SW480 (cell line): ENCODE measurements at regions not wholly inside any gene's neighbourhood (a gene's known extent, or its start where the extent isn't known, plus 50 kb on each side); places are given as distances from the start of the nearest gene placed in this dataset.
A peak's percentile ranks its signal among the peaks of the same experiment; 100 is the strongest.
"Not testable (repeated sequence)": the region's sequence is repeated elsewhere in the genome, so short reads cannot be mapped to it uniquely, and the experiment has no call there.

ENCODE experiments used
- DNase-seq: peaks from one replicate; pipeline ENCODE4 v3.0.0-alpha.2; 2016; ENCODE audit warnings: low spot score

DNA sequence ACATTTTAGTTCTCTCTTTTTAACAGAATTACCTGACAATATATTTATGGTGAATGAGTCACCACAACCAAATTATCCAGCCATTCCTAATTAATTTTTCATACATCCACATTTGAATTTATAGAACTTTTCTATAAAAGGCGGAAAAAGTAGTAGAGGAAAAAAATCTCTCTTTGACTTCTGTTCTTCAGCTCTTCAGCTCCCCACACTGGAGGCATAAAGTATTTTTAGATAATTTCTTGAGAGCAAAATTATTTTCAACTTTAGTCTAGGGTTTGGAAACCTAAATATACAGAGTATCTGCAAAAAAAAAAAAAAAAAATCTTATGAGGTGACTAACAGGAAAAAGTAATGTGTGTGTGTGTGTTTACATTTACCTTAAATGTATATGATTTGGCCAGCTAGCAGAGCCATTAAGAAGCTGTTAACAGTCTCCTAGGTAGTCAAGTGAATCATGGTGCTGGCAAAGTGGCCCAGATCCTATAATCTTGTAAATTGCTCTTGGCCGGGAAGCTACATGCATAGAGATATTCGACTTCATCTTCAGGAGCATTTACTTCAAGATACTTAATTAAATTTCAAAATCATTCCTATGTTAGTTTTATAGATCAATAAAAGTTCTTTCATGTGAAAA, 383.1 kb upstream of the STEAP1 start:
- no peak for DNase-seq

DNA sequence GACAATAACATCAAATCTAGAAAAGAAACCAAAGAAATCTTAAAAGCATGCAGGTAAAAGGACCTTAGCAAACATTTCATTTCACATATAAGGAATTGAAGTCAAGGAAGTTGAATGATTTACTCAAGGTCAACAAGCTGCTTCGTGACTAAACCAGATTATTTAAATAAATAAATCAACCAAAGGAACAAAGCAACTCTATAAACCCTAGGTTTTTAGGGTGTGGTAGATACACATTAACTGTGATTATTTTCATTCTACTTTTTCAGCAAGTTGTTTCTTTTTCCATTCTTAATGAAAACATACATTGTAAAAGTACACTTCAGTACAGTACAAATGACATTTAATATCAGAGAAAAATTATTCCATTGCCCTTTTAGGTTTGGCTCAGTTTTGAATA, 382.0 kb upstream of the STEAP1 start:
- DNase-seq: no peak

DNA sequence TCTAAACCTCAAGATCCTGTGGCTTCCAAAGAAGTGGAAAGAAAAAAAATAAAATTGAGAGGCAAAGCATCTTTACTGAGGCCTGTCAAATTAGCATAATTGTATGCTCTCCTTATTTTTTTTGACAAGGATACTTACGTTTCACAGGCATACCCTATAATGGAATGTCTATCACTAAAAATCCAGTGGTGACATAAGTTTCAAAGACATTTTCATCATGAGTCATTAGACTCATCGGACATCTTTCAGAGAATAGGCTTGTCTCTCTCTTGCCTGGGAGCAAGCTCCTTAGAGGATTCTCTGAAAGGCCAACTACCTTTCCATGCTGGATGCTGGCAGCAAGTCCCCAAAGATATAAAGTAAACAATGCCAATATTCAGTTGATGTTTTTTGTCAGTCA, 380.7 kb upstream of the STEAP1 start:
- no peak for DNase-seq

DNA sequence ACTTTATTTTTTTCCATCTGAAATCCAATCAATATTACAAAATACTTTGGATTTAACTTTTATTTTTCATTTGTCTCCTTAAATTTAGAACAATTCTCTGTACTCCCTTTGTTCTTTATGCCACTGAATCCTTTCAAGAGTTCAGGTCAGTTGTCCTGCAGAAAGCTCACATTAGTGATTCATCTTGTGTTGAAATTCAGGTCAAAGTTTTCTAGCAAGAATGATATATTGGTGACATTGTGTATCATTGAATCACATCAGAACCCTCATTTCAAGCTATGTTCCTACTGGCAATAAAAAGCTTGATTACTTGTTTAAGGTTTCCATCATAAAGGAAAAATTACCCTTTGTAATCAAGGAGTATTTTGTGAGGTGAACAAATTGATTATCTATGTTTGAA, 378.8 kb upstream of the STEAP1 start:
- no peak for DNase-seq

DNA sequence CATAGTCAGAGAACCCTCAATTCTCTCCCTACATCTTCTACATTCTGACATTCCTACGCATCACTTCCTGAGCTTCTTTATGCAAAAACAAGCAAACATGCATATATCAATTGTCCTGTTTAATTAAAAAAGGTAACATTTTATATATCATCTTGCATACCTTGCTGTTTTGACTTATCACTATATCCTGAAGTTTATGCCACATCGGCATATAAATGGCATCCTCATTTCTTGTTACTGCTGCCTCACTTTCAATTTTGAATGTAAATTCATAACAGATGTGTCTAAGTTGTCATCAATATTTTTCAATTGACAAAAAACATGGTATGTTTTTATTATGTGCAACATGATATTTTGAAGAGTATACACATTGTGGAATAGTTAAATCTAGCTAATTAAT, 377.3 kb upstream of the STEAP1 start:
- DNase-seq: no peak

DNA sequence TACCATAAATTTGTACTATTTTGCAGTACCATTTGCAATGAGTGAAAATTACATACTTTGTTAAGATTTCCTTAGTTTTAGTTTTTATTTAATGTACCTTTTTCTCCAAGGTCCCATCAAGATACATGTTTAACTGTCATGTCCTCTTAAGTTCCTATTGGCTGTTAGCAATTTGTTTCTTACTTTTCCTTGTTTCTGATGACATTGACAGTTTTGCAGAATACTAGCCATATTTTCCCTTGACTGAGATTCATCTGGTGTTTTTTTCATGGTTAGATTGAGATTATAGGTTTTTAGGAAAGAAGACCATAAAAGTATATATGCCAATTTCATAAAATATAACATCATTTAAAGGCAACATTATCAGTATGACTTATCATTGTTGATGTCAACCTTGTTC, 376.8 kb upstream of the STEAP1 start:
- no peak for DNase-seq

DNA sequence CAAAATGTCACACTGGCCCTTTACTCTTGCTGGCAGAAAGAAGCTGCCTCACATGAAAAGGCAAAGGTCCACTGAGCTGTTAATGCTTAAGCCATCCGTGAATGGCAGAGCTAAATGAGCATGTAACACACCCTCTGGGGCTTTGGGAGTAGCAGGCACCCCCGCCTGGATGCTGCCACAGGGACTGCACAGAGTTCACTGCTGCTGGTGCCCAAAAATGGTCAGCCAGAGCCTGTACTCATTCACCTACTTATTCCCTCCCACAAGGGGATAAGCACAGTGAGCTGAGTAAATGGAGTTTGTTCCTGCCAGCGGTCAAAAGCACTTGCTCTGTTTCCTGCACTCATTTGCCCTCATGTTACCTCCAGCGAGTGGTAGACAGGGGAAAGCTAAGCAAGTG, 374.0 kb upstream of the STEAP1 start:
- DNase-seq: no peak

DNA sequence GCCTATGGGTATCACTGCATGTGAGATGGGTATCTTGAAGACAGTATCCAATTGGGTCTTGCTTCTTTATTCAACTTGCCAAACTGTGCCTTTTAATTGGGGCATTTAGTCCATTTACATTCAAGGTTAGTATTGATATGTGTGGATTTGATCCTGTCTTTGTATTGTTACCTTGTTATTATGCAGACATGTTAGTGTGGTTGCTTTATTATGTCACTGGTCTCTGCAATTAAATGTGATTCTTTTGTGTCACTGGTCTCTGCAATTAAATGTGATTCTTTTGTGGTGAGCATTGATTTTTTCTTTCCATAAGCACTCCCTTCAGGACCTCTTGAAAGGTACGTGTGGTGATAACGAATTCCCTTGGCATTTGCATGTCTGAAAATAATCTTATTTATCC, 357.8 kb upstream of the STEAP1 start:
- no peak for DNase-seq

DNA sequence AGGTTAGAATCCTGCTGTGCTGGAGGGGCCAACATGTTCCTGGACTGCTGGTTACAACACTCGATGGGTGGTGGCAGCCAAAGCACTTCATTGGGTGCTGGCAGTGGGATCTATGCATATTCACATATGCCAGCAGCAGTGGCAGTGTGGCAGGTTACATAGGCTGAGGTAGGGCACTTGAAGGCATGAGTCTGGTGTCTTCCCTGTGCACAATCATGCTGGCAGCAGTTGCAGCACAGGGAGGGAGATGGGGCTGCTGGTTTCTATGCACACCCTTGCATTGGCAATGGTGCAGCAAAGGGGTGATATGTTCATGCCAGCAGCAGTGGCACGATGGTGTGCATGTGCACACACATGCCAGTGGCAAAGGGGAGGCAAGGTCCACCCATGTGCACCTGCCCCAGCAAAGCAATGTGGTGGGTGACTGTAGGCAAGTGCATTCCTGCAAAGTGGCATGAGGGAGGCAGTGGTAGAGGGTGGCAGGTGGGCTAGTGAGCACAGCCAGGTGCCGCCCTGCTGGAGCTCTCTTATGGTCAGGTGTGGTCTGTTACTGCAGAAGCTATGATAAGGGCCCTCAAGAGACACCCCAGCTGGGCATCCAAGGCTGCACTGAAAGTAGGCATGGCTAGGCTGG, 356.2 kb upstream of the STEAP1 start:
- DNase-seq: no peak

DNA sequence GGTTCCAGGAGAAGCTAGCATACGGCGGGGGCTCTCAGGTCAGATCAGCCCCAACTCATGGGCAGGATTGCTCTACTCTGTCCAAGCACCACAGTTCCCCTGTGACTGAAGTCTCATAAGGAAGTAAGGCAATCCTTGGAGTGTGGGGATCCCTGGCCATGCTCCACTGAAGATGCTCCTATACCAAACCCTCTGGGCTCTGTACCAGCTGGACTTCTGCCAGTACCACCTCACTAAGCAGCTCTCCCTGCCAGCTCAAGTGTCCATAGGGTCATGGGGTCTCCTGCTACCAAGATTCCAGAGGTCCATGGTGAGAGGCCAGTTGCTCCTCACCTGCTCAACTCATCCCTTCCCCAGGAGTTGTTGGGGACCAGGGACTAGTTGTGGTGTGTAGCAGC, 355.7 kb upstream of the STEAP1 start:
- no peak for DNase-seq

DNA sequence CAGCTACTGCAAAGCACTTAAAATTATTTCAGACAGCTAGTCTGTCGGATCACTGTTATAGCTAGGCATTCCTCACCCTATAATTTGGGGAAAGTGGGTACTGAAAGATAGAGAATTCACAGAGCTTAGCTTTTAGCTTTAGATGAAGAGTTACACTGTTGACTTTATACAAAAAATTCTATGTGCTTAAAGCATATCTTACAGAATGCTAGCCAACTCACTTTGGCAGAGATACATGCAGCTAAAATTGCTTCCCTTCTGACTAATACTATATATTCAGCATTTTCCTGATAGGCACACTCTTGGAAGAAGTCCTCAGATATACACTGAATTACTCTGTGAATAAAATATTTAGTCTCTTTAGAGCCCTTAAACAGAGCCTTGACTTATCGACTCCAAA, 353.5 kb upstream of the STEAP1 start:
- no peak for DNase-seq

DNA sequence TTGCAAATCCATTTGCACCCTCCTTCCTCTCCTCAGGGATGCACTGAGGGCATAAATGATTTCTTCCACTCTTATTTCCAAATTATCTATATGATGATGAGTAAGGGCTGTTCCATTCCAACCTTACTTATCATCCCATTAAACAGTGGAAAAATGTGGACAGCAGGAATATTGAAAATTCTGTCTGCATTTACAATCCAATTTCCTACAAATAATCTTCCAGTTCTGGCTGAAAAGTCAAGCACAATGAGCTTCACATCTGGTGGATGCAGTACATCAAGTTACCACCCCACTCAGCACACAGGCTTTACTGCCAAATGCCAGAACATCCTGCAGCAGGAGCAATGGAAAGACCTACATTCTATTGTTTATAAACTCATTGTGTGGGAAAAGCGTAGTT, 345.0 kb upstream of the STEAP1 start:
- no peak for DNase-seq

DNA sequence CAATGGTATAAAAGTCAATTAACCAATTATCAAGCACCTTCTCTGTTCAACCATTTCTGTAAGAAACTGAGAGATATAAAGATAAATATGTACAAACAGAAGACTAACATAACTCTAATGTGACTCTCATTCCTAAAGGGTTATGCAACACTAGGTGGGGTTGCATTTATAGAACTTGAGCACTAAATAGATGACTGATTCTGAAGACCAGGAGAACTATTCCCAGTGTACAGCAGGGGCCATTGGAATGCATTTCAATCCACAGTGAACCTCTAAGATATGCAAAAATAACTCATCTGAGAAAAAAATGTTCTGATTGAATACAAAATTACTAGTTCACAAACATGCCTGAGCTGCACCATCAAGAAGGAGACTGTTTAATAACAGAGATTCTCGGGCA, 341.2 kb upstream of the STEAP1 start:
- DNase-seq: no peak

DNA sequence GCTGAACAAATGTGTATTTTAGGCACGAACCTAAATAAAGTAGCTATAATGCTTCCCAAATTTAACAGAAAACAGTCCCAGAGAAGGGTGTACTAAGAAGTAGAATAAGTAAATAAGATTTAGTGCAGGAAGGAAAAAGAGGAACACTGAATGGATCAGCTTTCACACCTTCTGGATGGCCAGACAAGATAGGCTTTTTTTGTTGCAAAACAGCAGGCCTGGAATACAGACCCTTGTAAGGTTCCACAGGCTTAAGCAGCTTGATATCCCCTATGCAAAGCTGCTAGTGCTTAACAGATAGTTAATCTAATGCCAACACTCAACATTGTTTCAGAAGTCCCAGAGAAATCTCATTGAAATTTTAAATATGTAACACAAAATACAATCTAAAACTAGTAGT, 328.1 kb upstream of the STEAP1 start:
- no peak for DNase-seq

DNA sequence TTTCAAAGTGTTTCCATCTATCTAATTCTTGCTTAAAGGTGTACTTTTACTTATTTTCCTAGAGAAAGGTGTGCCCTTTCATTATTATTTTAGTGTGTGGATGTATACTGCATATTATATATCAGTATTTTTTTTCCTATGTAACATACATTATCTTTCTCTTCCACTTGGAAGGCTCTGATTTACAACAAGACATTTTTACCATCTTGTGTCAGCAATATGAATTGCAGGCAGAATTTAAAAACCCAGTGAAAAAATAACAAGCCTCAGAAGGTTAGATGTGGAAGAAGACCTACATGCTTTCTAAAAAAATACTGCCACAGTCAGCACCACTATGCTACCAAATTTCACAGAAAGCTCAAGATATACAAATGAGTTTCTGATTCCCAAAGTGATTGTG, 327.7 kb upstream of the STEAP1 start:
- peak; percentile 13 for DNase-seq

DNA sequence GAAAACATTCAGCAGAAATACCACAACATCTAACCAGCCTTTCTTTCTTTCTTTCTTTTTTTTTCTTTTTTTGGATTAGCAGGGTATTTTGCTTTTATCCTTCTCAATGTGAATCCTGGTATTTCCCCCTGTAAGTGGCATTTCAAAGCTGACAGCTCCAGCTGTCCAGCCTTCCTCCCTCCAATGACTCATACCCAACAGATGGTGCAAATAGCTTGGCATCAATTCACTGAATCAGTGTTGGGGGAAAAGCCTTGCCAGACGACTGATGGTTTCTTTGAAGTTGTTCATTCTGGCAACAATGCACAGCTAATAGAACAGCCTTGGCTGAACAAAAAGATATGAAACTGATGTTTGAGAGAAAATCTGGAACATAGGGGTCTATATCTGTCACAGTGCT, 316.8 kb upstream of the STEAP1 start:
- DNase-seq: peak; percentile 59

DNA sequence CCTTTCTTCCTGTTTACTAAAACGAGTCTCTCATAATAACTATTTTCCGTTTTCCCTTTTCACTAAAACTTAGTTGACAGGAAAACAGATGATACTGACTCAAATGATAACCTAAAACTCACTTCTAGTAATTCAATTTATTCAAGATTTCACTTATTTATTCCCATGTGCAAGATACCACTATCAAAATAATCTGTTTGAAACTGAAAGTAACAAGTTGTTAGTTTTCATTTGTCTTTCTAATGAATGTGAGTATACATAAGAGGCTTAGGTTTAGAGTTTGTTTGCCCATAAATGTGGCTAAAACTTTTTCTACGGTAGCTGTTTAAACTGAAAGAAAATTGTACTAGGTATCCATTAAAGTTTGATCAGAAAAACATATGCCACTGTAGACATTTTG, 314.9 kb upstream of the STEAP1 start:
- DNase-seq: no peak

DNA sequence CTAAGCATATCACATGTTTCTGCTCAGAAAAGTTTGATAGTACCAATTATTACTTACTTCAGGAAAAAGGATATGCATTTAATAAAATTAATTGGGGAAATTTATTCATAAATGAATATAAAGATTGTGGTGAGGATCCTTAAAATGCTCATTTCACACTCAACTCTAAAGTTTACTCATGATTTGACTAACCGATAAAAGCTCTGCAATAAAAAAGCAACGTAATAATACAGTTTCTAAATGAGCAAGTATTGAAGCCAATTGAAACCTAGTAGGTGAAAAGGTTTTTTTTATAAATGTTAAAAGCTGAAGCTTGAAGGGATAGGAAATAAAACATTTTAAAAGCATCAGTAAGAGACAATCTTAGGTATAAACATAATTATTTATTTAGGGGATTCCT, 308.3 kb upstream of the STEAP1 start:
- DNase-seq: no peak

DNA sequence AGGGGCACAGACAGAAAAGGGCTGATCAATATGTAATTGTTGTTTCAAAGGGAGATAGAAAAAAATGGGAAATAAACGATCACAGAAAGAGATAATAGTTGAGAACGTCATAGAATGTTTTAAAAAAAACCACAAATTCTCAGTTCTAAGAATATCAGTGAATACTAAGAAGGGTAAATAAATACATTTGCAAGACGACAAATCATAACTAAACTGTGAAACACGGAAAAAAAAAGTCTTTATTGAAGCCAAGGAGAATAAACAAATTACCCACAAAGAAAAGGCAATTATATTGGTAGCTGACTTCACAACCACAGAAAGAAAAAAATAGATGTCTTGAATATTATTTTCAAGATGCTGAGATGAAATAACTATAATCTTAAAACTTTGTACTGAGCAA, 305.2 kb upstream of the STEAP1 start:
- no peak for DNase-seq

DNA sequence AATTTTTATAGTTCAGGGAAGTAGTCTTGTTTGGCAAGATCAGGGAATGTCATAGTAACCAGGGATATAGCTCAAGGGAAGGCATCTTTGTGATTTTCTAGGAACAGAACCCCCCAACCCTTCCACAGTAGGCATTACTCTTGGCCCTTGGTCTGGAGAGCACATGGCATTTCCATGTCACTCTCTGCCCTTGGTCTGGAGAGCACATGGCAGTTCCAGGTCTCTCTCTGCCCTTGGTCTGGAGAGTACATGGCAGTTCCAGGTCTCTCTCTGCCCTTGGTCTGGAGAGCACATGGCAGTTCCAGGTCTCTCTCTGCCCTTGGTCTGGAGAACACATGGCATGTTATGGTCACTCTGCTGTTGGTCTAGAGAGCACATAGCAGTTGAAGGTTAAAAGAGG, 297.2 kb upstream of the STEAP1 start:
- not testable (repeated sequence) for DNase-seq

DNA sequence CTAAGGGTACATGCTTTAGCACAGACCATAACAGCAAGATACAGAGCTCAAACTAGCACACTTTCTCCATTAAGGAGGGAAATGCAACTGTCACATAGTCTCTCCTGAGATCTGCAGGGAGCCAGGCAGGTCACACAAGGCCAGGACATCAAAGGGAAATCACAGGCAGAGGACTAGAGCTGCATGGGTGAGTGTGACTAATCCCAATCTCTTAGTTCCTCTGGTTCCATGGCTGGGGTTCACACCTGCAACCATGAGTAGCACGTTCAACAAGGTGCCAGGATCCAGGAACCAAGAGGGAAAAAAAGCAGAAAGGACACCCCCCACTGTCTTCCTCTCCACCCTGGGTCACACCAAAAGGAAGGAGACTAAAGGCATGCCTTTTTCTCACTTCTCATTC, 296.5 kb upstream of the STEAP1 start:
- no peak for DNase-seq

DNA sequence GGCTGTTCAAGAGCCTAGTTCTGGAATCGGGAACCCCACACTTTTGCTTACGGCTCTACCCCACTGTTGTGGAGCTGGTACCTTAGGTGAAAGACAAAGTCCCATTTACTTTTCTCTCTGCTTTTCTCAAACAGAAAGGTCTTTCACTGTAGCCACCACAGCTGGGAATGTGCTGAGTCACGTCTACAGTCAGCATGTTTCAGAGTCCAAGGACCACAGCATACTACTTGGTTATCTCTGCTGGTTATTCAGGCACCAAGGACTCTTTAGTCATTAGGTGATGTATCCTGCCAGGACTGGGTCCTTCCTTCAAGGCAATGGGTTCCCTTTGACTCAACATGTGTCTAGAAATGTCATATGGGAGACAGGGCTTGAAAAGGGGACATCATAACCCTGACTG, 266.8 kb upstream of the STEAP1 start:
- DNase-seq: no peak

DNA sequence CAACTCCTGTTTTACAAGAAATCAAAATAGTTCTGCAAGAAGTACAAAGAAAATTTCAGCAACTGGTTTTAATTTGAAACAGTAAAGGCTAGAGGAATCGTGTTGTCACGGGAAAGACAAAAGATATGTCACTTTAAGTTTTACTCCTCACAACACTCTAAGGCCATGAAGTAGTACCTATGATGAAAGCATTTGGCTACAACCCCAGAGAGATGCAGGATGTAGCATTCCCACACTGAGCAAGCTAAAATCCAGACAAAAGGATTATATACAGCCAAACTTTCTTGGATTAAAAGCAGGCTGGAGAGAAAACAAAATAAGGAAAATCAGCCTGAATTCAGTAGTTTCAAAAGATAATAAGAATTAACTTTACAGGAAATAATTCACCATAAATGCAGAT, 245.5 kb upstream of the STEAP1 start:
- no peak for DNase-seq

DNA sequence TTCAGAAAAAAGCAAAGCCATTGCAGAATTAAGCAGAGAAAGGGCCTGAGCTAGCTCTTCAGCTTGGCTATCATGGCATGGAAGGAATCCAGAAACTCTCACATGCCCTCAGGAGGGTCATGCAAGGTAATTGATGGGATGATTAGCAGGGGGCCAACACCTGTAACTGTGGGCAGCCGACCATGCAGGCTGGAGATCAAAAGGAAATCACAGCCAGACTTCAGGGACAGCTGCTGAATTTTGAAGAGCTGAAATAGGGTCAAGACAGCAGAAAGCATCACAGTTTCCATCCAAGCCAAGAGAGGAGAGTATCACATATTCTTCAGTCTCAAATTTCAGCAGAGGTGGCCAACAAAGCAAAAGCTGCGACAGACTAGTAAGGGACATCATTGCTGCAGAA, 239.6 kb upstream of the STEAP1 start:
- no peak for DNase-seq

DNA sequence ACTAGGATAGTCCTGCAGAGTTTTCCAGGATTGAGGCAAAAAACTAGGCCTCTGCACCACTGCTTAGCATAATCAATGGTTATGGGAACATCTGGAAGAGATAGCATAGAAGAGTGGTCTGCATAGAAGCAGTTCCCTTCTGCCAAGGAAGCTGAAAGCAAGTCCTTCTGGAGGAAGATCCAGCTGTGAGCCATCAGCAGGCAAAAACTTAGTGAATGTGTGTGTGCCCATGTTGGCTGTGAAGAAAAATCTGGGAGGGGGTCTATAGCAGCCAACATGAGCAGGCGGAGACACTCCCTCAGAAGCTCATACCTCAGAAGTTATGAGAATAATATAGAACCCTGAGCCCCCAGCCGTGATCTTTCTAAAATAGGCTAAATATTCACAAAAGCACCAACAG, 228.1 kb upstream of the STEAP1 start:
- DNase-seq: no peak
